ENCODE measurements at regions not wholly inside any gene's neighbourhood (a gene's known extent, or its start where the extent isn't known, plus 50 kb on each side); places are given as distances from the start of the nearest gene placed in this dataset.

DNA sequence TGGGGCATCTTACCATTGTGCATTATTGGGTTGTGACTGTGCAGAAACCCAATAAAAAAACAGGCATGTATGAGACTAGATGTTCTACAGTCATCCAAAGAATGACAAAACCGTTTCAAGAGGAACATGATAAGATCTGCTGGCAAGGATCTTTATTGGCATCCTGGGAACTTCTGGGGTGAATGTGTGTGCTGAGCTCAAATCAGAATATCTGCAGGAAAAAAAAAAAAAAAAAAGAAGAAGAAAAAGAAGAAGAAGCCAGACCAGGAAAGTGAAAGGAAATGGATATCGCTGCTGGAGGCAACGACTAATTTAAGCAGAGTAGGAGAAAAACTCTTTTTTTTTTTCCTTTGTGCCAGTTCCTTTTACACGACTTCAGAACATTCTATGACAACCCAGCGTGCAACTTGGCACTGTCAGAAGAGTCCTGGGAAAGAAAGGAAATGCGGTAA, 484.2 kb upstream of the BOD1L1 start:
- FAIRE-seq (no peak), DNase-seq (no peak)
- TF ChIP-seq, protein P1, sequence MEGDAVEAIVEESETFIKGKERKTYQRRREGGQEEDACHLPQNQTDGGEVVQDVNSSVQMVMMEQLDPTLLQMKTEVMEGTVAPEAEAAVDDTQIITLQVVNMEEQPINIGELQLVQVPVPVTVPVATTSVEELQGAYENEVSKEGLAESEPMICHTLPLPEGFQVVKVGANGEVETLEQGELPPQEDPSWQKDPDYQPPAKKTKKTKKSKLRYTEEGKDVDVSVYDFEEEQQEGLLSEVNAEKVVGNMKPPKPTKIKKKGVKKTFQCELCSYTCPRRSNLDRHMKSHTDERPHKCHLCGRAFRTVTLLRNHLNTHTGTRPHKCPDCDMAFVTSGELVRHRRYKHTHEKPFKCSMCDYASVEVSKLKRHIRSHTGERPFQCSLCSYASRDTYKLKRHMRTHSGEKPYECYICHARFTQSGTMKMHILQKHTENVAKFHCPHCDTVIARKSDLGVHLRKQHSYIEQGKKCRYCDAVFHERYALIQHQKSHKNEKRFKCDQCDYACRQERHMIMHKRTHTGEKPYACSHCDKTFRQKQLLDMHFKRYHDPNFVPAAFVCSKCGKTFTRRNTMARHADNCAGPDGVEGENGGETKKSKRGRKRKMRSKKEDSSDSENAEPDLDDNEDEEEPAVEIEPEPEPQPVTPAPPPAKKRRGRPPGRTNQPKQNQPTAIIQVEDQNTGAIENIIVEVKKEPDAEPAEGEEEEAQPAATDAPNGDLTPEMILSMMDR (IDR thresholded peaks at IDR 0.05; ENCODE audit: borderline replicate concordance, extremely low read depth, insufficient read depth) = no peak
- Histone ChIP-seq H3K36me3 (ENCODE audit: control insufficient read depth in 2 of 3, insufficient read depth in 3 of 3, low read length in 3 of 3) (no peaks in the 10 kb centered on the region), H3K4me1 (ENCODE audit: control insufficient read depth in 2 of 3, insufficient read depth in 2 of 3, low read depth in 1 of 3, low read length in 3 of 3) (no peaks in the 10 kb centered on the region), H3K4me3 (ENCODE audit: low read length in 3 of 3) (no peak overlapping the region), H3K9ac (ENCODE audit: low read length in 3 of 3) (no peak overlapping the region), H3K27me3 (ENCODE audit: control insufficient read depth, insufficient read depth, low read length) (no peaks in the 10 kb centered on the region), H3K27ac (ENCODE audit: low read depth in 2 of 2, low read length in 2 of 2) (no peak overlapping the region), H3K9me3 (ENCODE audit: control insufficient read depth in 2 of 3, insufficient read depth in 1 of 3, low read length in 3 of 3) (peaks cover 0 to 2% (median 0%) of the 10 kb centered on the region in 3 donors)
- intact Hi-C loops (cut with DNase I) = no loop called here

DNA sequence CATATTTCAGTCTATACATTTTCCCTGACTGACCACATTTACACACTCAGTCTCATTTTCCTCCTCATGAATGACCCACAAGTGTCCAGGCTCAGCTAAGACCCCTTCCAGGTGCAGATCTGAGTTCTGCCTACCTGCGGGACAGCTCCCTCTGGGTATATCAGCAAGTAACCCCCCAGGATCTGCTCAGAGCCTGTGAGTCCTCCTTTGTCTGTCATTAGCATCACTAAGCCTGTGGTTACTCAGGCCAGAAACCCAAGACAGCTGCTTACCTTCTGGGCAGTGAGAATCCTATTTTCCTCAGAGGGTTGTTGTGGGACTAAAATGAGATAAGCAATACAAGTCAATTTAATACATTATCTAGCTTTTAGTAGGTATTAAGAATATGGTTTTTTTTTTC, 487.6 kb upstream of the BOD1L1 start:
- Histone ChIP-seq H3K4me3 (ENCODE audit: low read length in 3 of 3) (no peak overlapping the region), H3K27ac (ENCODE audit: low read depth in 2 of 2, low read length in 2 of 2) (no peak overlapping the region), H3K27me3 (ENCODE audit: control insufficient read depth, insufficient read depth, low read length) (no peaks in the 10 kb centered on the region), H3K9me3 (ENCODE audit: control insufficient read depth in 2 of 3, insufficient read depth in 1 of 3, low read length in 3 of 3) (peaks cover 0 to 2% (median 0%) of the 10 kb centered on the region in 3 donors), H3K4me1 (ENCODE audit: control insufficient read depth in 2 of 3, insufficient read depth in 2 of 3, low read depth in 1 of 3, low read length in 3 of 3) (no peaks in the 10 kb centered on the region), H3K36me3 (ENCODE audit: control insufficient read depth in 2 of 3, insufficient read depth in 3 of 3, low read length in 3 of 3) (no peaks in the 10 kb centered on the region), H3K9ac (ENCODE audit: low read length in 3 of 3) (no peak overlapping the region)
- DNase-seq (no peak), FAIRE-seq (no peak)
- TF ChIP-seq, protein P1 (IDR thresholded peaks at IDR 0.05; ENCODE audit: borderline replicate concordance, extremely low read depth, insufficient read depth) = no peak
- intact Hi-C loops (cut with DNase I) = no loop called here

DNA sequence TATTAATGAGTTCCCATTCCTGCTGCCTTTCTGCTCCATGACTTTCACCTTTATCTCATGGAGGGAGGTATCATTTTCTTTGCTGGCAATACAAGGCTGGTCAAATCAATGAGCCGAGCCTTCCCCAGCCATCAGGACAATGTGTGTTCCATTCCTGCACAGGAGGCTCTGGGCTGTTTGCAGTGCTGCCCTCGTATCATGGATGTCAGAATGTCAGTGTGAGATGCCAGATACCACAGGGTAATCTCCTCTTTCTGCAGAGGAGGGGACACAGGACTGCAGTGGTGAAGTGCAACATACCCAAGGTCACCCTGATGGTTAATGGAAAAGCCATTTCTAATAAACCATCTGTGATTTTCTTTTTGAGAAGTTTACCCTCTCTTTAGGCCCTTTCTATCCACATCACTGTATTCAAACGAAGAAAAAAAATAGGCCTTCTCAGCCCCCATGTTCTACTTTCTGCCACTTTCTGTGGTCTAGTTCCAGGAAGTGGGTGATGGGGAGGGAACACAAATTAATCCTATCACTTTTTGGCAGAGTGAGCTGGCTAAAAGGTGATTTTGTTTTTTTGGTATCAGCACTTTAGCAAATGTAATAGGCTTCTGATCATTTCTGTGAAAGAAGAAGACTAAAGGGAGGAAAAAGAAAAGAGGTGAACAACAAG, 490.2 kb upstream of the BOD1L1 start:
- no peaks in the 10 kb centered on the region for H3K36me3 ChIP-seq (ENCODE audit: control insufficient read depth in 2 of 3, insufficient read depth in 3 of 3, low read length in 3 of 3)
- H3K4me1 ChIP-seq (ENCODE audit: control insufficient read depth in 2 of 3, insufficient read depth in 2 of 3, low read depth in 1 of 3, low read length in 3 of 3) = no peaks in the 10 kb centered on the region
- H3K9ac ChIP-seq (ENCODE audit: low read length in 3 of 3) = no peak overlapping the region
- peaks cover 0 to 2% (median 0%) of the 10 kb centered on the region in 3 donors for H3K9me3 ChIP-seq (ENCODE audit: control insufficient read depth in 2 of 3, insufficient read depth in 1 of 3, low read length in 3 of 3)
- FAIRE-seq = no peak
- no peak for DNase-seq
- intact Hi-C loops (cut with DNase I) = no loop called here
- no peak overlapping the region for H3K4me3 ChIP-seq (ENCODE audit: low read length in 3 of 3)
- H3K27ac ChIP-seq (ENCODE audit: low read depth in 2 of 2, low read length in 2 of 2) = no peak overlapping the region
- H3K27me3 ChIP-seq (ENCODE audit: control insufficient read depth, insufficient read depth, low read length) = no peaks in the 10 kb centered on the region
- TF ChIP-seq, protein P1 (IDR thresholded peaks at IDR 0.05; ENCODE audit: borderline replicate concordance, extremely low read depth, insufficient read depth) = no peak

DNA sequence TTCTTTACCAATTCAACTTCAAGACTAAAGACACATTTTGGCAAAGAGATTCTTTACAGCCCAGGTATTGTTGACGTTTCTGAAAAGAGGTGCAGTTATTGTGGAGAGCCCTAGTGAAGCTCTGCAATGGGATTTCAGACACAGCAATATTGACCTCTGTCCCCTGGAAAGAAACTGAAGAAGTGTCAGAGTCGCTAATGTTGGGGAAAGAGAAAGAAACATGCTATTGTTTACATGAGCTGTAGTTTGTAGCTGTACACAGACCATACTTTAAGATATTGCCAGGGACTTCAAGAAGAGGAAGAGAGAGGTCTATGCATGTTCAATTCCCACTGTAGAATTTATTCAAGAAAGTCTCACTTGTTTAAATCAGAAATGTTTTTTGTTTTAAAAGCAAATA, 497.3 kb upstream of the BOD1L1 start:
- Histone ChIP-seq H3K4me1 (ENCODE audit: control insufficient read depth in 2 of 3, insufficient read depth in 2 of 3, low read depth in 1 of 3, low read length in 3 of 3) (no peaks in the 10 kb centered on the region), H3K4me3 (ENCODE audit: low read length in 3 of 3) (no peak overlapping the region), H3K9me3 (ENCODE audit: control insufficient read depth in 2 of 3, insufficient read depth in 1 of 3, low read length in 3 of 3) (no peaks in the 10 kb centered on the region), H3K9ac (ENCODE audit: low read length in 3 of 3) (no peak overlapping the region), H3K27me3 (ENCODE audit: control insufficient read depth, insufficient read depth, low read length) (no peaks in the 10 kb centered on the region), H3K36me3 (ENCODE audit: control insufficient read depth in 2 of 3, insufficient read depth in 3 of 3, low read length in 3 of 3) (no peaks in the 10 kb centered on the region), H3K27ac (ENCODE audit: low read depth in 2 of 2, low read length in 2 of 2) (no peak overlapping the region)
- TF ChIP-seq, protein P1 (IDR thresholded peaks at IDR 0.05; ENCODE audit: borderline replicate concordance, extremely low read depth, insufficient read depth) = no peak
- FAIRE-seq (no peak), DNase-seq (no peak)
- intact Hi-C loops (cut with DNase I) = no loop called here
